Tibial nerve (tissue), 4 donors: ENCODE measurements at regions not wholly inside any gene's neighbourhood (a gene's known extent, or its start where the extent isn't known, plus 50 kb on each side); places are given as distances from the start of the nearest gene placed in this dataset.

Experiments
- EP300 ChIP-seq, 2 donors: sonication (generic); formaldehyde crosslinking; IDR thresholded peaks; one replicate each; pipeline ENCODE4 v1.6.1; 2017; ENCODE audit warnings: antibody characterized with exemption in 2 of 2, mild to moderate bottlenecking in 1 of 2
- TF ChIP-seq, protein P1 (sequence below), 5 experiments: fragments of 200-600 bp in 3 of 5; fragments of 450-650 bp in 2 of 5; sonication (generic) in 3 of 5; IDR thresholded peaks; one replicate each; pipeline ENCODE4 v1.5.1; 2016 to 2019; ENCODE audit warnings: antibody characterized with exemption in 5 of 5, mild to moderate bottlenecking in 3 of 5, moderate library complexity in 2 of 5

- TF ChIP-seq, protein P1, sequence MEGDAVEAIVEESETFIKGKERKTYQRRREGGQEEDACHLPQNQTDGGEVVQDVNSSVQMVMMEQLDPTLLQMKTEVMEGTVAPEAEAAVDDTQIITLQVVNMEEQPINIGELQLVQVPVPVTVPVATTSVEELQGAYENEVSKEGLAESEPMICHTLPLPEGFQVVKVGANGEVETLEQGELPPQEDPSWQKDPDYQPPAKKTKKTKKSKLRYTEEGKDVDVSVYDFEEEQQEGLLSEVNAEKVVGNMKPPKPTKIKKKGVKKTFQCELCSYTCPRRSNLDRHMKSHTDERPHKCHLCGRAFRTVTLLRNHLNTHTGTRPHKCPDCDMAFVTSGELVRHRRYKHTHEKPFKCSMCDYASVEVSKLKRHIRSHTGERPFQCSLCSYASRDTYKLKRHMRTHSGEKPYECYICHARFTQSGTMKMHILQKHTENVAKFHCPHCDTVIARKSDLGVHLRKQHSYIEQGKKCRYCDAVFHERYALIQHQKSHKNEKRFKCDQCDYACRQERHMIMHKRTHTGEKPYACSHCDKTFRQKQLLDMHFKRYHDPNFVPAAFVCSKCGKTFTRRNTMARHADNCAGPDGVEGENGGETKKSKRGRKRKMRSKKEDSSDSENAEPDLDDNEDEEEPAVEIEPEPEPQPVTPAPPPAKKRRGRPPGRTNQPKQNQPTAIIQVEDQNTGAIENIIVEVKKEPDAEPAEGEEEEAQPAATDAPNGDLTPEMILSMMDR (IDR thresholded peaks at IDR 0.05), result no peak
- TF ChIP-seq EP300 (IDR thresholded peaks at IDR 0.05), result no peak
Measured at GRCh38 chr6:138596591-138596990, 97.3 kb upstream of the NHSL1 start.
